ENCODE measurements at regions not wholly inside any gene's neighbourhood (a gene's known extent, or its start where the extent isn't known, plus 50 kb on each side); places are given as distances from the start of the nearest gene placed in this dataset.
"Not testable (repeated sequence)": the region's sequence is repeated elsewhere in the genome, so short reads cannot be mapped to it uniquely, and the experiment has no call there.

DNA sequence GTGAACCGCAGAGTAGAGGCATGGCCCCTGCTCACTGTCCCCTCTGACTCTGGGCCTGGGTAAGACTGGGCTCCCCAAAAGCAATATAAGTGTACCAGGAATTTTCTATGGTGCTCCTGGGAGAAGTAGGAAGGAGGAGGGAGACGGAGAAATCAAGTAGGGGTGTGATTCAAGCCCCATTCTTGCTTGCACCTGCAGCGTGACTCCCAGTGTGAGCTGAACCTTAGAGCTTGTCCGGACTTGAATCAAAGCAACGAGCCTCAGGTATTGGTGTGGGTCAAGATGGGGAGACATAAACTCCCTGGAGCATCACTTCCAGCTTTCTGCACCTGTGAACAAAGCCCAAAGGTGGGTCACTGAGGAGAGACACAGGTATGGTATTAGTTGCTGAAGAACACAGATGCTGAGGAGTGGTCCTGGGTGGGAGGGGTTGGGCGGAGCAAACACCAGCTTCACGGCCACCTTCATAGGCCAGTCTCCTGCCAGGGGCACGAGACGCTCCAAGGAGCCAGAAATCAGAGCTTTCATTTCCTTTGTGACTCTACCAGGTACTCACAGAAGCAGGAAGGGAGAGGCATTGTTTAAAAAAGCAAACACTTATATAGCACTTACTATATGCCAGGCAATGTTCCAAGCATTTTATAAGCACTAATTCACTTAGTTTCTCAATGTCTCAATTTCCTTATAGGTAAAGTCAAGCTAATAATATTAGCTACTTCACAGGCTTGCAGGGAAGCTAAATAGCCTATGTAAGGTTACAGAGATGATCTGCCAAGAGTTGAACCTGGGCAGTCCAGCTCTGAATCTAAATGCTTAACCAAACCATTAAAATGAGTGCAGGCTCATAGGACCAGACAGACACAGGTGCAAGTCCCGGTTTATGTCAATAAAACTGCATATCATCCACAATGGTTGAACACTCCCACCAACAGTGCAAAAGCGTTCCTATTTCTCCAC lies 775.3 kb downstream of the UQCRFS1 start:
- TF ChIP-seq, protein P1, sequence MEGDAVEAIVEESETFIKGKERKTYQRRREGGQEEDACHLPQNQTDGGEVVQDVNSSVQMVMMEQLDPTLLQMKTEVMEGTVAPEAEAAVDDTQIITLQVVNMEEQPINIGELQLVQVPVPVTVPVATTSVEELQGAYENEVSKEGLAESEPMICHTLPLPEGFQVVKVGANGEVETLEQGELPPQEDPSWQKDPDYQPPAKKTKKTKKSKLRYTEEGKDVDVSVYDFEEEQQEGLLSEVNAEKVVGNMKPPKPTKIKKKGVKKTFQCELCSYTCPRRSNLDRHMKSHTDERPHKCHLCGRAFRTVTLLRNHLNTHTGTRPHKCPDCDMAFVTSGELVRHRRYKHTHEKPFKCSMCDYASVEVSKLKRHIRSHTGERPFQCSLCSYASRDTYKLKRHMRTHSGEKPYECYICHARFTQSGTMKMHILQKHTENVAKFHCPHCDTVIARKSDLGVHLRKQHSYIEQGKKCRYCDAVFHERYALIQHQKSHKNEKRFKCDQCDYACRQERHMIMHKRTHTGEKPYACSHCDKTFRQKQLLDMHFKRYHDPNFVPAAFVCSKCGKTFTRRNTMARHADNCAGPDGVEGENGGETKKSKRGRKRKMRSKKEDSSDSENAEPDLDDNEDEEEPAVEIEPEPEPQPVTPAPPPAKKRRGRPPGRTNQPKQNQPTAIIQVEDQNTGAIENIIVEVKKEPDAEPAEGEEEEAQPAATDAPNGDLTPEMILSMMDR (IDR thresholded peaks at IDR 0.05) = no peak
- 78% methylated on average over 11 of the region's 11 CpGs for WGBS, 2 donors
- Histone ChIP-seq H3K36me3 (no peaks in the 10 kb centered on the region), H3K9me3 (no peaks in the 10 kb centered on the region), H3K4me1 (peaks cover 0 to 13% (median 0%) of the 10 kb centered on the region in 9 donors), H3K27me3 (peaks cover 0 to 10% (median 0%) of the 10 kb centered on the region in 7 donors), H3K27ac (no peak overlapping the region), H3K4me3 (no peak overlapping the region)
- ATAC-seq (no peak), DNase-seq (no peak)
- intact Hi-C loops (cut with DNase I) = no loop called here

DNA sequence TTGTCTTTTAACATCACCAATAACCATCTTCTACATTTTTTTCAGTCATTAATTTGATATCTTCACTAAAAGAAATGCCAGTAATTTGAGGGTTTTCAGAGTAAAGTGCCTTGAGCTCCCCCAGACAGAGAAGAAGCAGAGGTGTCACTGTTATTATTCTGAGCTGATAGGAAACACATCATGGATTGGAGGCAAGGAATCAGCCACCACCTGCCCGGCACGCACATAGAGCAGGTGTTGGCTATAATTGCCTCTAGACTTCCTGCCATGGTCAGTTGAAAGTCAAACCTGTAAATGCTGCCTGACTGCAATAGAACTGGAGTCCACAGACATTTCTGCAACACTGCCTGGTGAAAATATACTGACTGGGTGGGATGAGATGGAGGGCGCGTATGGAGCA lies 776.6 kb downstream of the UQCRFS1 start:
- TF ChIP-seq, protein P1 (IDR thresholded peaks at IDR 0.05) = no peak
- Histone ChIP-seq H3K27ac (peak overlapping the region in 1 of 10 donors; percentile 41), H3K4me3 (no peak overlapping the region), H3K27me3 (peaks cover 0 to 10% (median 0%) of the 10 kb centered on the region in 7 donors), H3K36me3 (no peaks in the 10 kb centered on the region), H3K9me3 (no peaks in the 10 kb centered on the region), H3K4me1 (peaks cover 0 to 13% (median 0%) of the 10 kb centered on the region in 9 donors)
- ATAC-seq = no peak
- WGBS, 2 donors = 81 to 92% methylated on average over 4 of the region's 4 CpGs
- intact Hi-C loops (cut with DNase I) = no loop called here
- DNase-seq = no peak

DNA sequence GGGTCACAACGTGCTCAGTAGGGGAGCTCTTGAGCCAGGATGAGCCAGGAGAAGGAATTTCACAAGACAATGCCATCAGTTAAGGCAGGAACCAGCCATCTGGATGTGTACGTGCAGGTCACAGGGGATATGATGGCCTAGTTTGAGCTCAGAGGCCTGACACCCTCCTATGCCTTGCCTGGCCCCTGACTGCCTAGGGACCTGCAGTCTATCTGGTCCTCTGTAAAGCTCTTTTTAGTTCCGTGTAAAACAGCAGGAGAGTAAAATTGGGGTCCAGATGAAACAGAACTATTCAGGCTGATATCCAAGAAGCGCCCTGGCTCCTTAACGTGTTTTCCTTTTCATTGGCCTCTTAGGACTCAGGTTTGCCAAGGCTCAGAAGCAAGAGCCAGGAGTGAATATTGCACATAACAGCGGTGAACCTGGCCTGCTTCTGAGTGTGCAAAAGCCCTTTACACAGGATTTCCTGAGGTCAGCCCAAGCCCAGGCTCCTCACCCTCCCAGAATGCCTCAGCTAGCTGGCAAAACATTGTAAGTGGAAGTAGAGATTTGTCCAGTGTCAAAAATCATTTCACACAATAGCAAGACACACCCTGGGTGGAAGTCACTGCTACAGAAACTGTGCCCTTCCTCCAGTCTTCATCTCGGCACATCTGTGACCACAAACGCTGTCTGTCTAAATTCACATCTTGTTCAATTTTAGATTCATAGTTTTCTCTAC lies 777.2 kb downstream of the UQCRFS1 start:
- TF ChIP-seq, protein P1 (IDR thresholded peaks at IDR 0.05) = no peak
- Histone ChIP-seq H3K36me3 (no peaks in the 10 kb centered on the region), H3K27ac (peak overlapping the region in 1 of 10 donors; percentile 41), H3K4me1 (peaks cover 0 to 13% (median 0%) of the 10 kb centered on the region in 9 donors), H3K27me3 (peaks cover 0 to 10% (median 0%) of the 10 kb centered on the region in 7 donors), H3K4me3 (no peak overlapping the region), H3K9me3 (no peaks in the 10 kb centered on the region)
- DNase-seq (no peak), ATAC-seq (peak; percentile 38 to 61 (median 52))
- intact Hi-C loops (cut with DNase I) = no loop called here
- 56 to 60% methylated on average over 8 of the region's 8 CpGs for WGBS, 2 donors

DNA sequence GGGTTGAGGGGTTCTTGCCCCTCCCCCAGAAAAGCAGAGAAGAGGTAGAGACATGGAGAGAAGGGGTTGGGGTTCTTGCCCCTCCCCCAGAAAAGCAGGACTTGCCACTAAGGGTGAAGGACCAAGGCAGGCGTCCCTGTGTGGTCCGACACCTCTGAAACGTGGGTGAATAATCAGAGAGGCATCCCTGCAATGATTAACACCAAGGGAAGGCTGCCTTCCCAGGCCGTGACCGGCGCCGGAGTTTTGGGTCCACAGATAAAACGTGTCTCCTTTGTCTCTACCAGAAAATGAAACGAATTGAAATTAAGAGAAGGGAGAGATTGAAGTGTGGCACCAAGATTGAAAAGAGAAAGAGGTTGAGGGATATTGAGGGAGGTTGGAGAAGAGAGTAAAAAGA lies 778.2 kb downstream of the UQCRFS1 start:
- ATAC-seq; H3K27ac ChIP-seq; H3K4me3 ChIP-seq; H3K9me3 ChIP-seq; intact Hi-C loops (cut with DNase I); H3K36me3 ChIP-seq; DNase-seq: not testable (repeated sequence)
- Histone ChIP-seq H3K4me1 (peaks cover 0 to 13% (median 0%) of the 10 kb centered on the region in 9 donors), H3K27me3 (peaks cover 0 to 10% (median 0%) of the 10 kb centered on the region in 7 donors)
- WGBS, 2 donors = 81 to 85% methylated on average over 9 of the region's 9 CpGs

DNA sequence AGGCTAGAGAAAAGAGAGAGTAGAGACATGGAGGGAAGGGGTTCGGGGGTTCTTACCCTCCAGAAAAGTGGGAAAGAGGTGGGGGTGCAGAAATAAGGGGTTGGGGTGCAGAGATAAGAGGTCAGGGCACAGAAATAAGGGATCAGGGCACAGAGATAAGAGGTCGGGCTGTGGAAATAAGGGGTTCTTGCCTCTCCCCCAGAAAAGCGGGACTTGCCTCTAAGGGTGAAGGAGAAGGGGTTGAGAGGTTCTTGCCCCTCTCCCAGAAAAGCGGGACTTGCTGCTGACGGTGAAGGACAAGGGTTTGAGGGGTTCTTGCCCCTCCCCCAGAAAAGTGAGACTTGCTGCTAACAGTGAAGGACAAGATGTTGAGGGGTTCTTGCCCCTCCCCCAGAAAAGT lies 778.6 kb downstream of the UQCRFS1 start:
- H3K4me1 ChIP-seq = peaks cover 0 to 13% (median 0%) of the 10 kb centered on the region in 9 donors
- ATAC-seq; H3K27ac ChIP-seq; intact Hi-C loops (cut with DNase I); H3K9me3 ChIP-seq; H3K36me3 ChIP-seq; H3K4me3 ChIP-seq; DNase-seq: not testable (repeated sequence)
- 84 to 88% methylated on average over 5 of the region's 5 CpGs for WGBS, 2 donors
- peaks cover 0 to 10% (median 0%) of the 10 kb centered on the region in 7 donors for H3K27me3 ChIP-seq

DNA sequence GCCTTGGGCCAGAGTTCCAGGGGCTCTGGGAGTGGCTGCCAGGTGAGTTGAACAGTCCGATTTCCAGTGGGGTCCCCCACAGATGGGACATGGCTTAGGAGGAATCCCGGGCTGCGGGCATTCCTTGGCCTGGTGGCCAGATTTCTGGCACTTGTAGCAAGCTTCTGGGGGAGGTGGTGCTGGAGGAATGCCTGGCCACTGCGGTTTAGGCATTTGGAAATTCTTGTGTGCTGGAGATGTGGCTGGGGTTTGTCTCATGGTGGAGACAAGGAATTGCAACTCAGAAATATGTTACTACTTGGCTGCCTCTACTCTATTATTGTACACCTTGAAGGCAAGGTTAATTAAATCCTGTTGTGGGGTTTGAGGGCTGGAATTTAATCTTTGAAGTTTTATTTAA lies 779.8 kb downstream of the UQCRFS1 start:
- WGBS, 2 donors = 83 to 90% methylated on average over 4 of the region's 4 CpGs
- intact Hi-C loops (cut with DNase I); H3K4me3 ChIP-seq; H3K9me3 ChIP-seq; DNase-seq; H3K36me3 ChIP-seq; H3K27ac ChIP-seq; ATAC-seq: not testable (repeated sequence)
- Histone ChIP-seq H3K4me1 (peaks cover 0 to 13% (median 0%) of the 10 kb centered on the region in 9 donors), H3K27me3 (peaks cover 0 to 11% (median 0%) of the 10 kb centered on the region in 7 donors)

Measured in heart right ventricle (tissue), 16 donors.